ENCODE measurements at regions not wholly inside any gene's neighbourhood (a gene's known extent, or its start where the extent isn't known, plus 50 kb on each side); places are given as distances from the start of the nearest gene placed in this dataset.
A peak's percentile ranks its signal among the peaks of the same experiment; 100 is the strongest.

- intact Hi-C loops (cut with DNase I): no loop called here
- Histone ChIP-seq H3K36me3 (no peaks in the 10 kb centered on the region), H3K9me3 (no peaks in the 10 kb centered on the region), H3K27me3 (no peaks in the 10 kb centered on the region), H3K4me1 (ENCODE audit: insufficient read depth) (no peaks in the 10 kb centered on the region), H3K27ac (no peak overlapping the region), H3K4me3 (no peak overlapping the region)
- WGBS, 3 donors: 17 to 20% (median 20%) methylated on average over 3 of the region's 3 CpGs
- no peak for DNase-seq
- TF ChIP-seq CTCF (IDR thresholded peaks at IDR 0.05): no peak
- no peak for TF ChIP-seq POLR2A (IDR thresholded peaks at IDR 0.05)
- TF ChIP-seq EP300 (IDR thresholded peaks at IDR 0.05): no peak
These were observed 61.3 kb upstream of the RNF24 start for GRCh38 chr20:4076671-4077070.

- no peak overlapping the region for H3K27ac ChIP-seq
- no peak for TF ChIP-seq EP300 (IDR thresholded peaks at IDR 0.05)
- no peak for TF ChIP-seq POLR2A (IDR thresholded peaks at IDR 0.05)
- TF ChIP-seq CTCF (IDR thresholded peaks at IDR 0.05): no peak
- WGBS, 3 donors: 73 to 85% (median 80%) methylated on average over 3 of the region's 3 CpGs
These were observed 60.7 kb upstream of the RNF24 start for GRCh38 chr20:4076033-4076432.

GRCh38 chr20:4074877-4075455, 59.6 kb upstream of the RNF24 start:
- 85 to 93% (median 91%) methylated on average over 7 of the region's 7 CpGs for WGBS, 3 donors
- no peak for TF ChIP-seq EP300 (IDR thresholded peaks at IDR 0.05)
- TF ChIP-seq CTCF (IDR thresholded peaks at IDR 0.05): no peak
- no peak for TF ChIP-seq POLR2A (IDR thresholded peaks at IDR 0.05)
- Histone ChIP-seq H3K9me3 (no peaks in the 10 kb centered on the region), H3K36me3 (no peaks in the 10 kb centered on the region), H3K27me3 (no peaks in the 10 kb centered on the region), H3K4me3 (no peak overlapping the region), H3K4me1 (ENCODE audit: insufficient read depth) (no peaks in the 10 kb centered on the region), H3K27ac (no peak overlapping the region)
- peak in 1 of 5 donors; percentile 8 for DNase-seq
- intact Hi-C loops (cut with DNase I): no loop called here

More at GRCh38 chr20:4076033-4076432, 60.7 kb upstream of the RNF24 start:
- intact Hi-C loops (cut with DNase I): no loop called here
- no peaks in the 10 kb centered on the region for H3K4me1 ChIP-seq (ENCODE audit: insufficient read depth)
- DNase-seq: no peak
- H3K27me3 ChIP-seq: no peaks in the 10 kb centered on the region
- no peaks in the 10 kb centered on the region for H3K36me3 ChIP-seq
- no peaks in the 10 kb centered on the region for H3K9me3 ChIP-seq
- no peak overlapping the region for H3K4me3 ChIP-seq

- no peaks in the 10 kb centered on the region for H3K9me3 ChIP-seq
- H3K36me3 ChIP-seq: no peaks in the 10 kb centered on the region
- H3K27ac ChIP-seq: no peak overlapping the region
- DNase-seq: peak in 1 of 5 donors; percentile 5
- H3K27me3 ChIP-seq: no peaks in the 10 kb centered on the region
- 84 to 90% (median 87%) methylated on average over 6 of the region's 6 CpGs for WGBS, 3 donors
- no peak for TF ChIP-seq EP300 (IDR thresholded peaks at IDR 0.05)
- no peak for TF ChIP-seq CTCF (IDR thresholded peaks at IDR 0.05)
- TF ChIP-seq POLR2A (IDR thresholded peaks at IDR 0.05): no peak
- intact Hi-C loops (cut with DNase I): no loop called here
- no peaks in the 10 kb centered on the region for H3K4me1 ChIP-seq (ENCODE audit: insufficient read depth)
- H3K4me3 ChIP-seq: no peak overlapping the region
These were observed 58.7 kb upstream of the RNF24 start for GRCh38 chr20:4073852-4074741.

Data from ovary (tissue), 7 donors.